GM18868 (cell line): ENCODE measurements at regions not wholly inside any gene's neighbourhood (a gene's known extent, or its start where the extent isn't known, plus 50 kb on each side); places are given as distances from the start of the nearest gene placed in this dataset.
"Not testable (repeated sequence)": the region's sequence is repeated elsewhere in the genome, so short reads cannot be mapped to it uniquely, and the experiment has no call there.

Experiments
- ATAC-seq: cut with Tn5 transposase; IDR thresholded peaks from one replicate; pipeline ENCODE4 v1.9.1; 2021; ENCODE audit warnings: mild to moderate bottlenecking, moderate library complexity; ENCODE audit not compliant: unreplicated experiment

DNA sequence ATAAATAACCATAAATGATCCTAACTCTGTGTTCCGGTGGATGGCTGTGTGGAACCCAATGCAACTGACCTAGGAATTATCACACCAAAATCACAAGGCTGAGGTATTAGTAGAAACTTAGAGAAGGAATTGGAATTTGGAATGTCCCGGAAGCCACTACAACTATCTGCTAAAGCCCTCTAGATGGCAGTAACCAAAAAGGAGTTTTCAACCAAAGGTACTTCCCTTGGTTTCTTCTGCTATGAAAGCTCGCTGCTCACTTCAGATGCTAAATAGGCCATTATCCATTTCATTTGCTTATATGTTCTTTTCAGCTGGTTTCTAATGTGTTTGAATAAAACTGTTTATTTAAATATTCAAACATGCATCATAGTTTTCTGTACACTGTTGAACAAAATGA is 1589.1 kb upstream of the SPRY2 start:
- peak; percentile 52 for ATAC-seq

GRCh38 chr13:81927347-81927746 is 1586.4 kb upstream of the SPRY2 start:
- no peak for ATAC-seq

DNA sequence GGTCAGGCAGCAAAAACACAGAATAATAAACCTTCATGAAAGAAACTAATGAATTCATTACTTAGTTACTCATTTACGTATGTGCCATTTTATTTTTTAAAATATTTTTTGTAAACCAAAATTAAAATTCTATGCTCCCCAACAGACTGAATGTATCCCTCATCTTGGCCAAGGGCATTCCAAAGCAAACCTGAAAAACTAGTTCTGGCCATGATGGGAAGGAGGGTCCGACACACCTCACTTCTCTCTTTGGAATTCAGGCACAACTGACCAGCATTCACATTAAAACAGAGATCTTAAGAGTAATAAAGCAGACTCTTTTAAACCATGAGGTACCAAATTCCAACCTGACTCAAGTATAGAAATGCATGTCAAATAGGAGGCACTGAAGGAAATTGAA is 1576.9 kb upstream of the SPRY2 start:
- ATAC-seq, result no peak

- no peak for ATAC-seq
These were observed 1575.5 kb upstream of the SPRY2 start for GRCh38 chr13:81916461-81916860.

DNA sequence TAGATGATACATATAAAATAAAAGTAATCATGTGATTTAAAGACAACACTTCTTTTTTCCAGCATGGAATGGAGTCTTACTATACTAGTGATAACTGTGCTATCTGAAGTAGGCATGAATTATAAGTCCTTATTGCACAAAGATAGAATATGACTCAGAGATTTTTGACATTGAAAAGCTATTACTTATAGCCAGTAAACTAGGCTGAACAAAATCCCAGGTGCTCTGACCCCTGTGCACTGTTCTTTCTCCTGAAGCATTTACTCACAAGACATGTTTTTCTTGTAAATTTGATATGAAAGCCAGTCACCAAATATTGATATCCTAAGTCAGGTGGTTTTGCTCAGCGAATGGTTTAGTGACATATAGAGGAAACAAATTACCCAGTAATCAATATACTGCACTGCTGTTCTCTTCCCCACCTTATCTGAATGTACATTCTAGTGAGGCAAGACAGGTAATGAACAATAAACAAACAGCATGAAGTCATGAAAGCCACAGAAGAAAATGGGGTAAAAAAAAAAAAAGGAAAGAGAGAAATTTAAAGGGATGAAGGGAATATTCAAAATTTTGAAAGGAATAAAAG is 1567.0 kb upstream of the SPRY2 start:
- no peak for ATAC-seq

DNA sequence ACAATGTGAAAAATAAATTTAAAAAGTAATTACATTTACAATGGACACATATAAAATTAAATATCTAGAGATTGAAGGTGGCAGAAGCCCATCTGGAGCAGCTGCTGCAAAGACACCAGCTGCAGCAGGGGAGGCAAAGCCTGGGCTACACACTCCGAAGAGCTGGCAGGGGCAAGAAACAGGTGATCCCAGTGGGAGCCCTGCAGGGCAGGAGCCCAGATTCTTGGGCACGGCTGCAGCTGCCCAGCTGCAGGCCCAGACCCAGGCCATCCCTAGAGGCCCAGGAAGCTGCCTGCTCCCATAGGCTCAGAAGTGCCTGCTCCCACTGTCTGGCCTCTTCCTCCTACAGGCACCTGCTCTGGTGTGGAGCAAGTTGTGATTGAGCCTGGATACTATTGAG is 1547.9 kb upstream of the SPRY2 start:
- ATAC-seq, result no peak

GRCh38 chr13:81874681-81875661 is 1534.0 kb upstream of the SPRY2 start:
- peak; percentile 40 for ATAC-seq

DNA sequence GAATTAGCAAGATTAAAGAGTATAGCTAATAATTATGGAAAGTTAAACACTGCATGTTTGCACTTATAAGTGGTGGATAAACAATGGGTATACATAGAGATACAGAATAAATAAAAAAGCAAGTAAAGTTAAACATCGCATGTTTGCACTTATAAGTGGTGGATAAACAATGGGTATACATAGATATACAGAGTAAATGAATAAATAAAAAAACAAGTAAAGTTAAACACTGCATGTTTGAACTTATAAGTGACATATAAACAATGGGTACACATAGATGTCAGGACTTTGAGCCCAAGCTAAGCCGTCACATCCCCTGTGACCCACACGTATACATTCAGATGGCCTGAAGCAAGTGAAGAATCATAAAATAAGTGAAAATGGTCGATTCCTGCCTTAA is 1533.3 kb upstream of the SPRY2 start:
- ATAC-seq, result no peak

DNA sequence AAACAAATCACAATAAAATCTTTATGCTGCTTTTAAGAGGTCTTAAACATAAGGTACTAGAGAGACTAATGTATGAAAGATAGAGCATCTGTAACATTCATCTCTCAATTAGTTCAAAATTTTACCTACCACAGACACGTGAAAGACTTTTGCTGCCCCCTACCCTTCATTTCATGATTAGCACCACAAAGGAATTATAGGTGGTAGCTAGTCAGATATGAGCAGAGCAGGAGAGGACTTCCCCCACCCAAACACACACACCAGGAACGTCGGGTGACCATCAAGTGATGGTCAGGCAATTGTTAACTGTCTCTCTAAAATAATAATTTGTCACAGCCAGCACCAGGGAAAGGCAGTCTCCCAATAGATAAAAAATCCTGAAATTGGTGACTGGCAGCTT is 1531.7 kb upstream of the SPRY2 start:
- ATAC-seq, result peak; percentile 86

DNA sequence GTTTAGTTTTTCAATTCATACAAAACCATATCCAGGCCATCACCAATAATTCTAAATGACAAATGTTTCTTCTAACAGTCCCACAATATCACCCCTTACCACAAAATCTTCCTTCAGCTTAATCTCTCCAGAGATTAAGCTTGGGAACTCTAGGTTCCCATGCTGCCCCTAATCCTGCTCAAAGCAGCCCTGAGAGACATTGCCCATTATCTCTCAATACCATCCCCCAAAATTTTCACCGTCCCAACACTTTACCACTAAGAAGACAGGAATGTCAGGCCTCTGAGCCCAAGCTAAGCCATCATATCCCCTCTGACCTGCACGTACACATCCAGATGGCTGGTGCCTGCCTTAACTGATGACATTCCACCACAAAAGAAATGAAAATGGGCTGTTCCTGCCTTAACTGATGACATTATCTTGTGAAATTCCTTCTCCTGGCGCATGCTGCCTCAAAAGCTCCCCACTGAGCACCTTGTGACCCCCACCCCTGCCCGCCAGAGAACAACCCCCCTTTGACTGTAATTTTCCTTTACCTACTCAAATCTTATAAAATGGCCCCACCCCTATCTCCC is 1530.9 kb upstream of the SPRY2 start:
- not testable (repeated sequence) for ATAC-seq

DNA sequence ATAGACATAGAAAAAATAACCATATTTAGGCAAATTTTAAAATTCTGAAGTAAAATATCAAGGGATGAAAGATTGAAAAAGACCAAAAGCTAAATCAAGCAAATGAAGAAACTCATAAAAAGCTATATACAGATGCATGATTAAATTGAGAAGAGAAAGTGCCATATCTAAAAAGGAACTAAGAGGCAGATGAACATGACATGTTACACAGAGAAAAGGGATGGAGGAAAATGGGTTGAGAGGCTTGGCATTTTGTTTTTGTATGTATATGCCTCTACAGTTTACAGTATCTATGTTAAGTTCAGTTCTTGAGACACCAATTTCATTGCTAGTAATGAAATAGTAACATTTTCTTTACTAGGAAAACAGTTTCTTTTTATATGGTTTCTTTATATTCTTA is 1507.4 kb upstream of the SPRY2 start:
- ATAC-seq, result no peak

DNA sequence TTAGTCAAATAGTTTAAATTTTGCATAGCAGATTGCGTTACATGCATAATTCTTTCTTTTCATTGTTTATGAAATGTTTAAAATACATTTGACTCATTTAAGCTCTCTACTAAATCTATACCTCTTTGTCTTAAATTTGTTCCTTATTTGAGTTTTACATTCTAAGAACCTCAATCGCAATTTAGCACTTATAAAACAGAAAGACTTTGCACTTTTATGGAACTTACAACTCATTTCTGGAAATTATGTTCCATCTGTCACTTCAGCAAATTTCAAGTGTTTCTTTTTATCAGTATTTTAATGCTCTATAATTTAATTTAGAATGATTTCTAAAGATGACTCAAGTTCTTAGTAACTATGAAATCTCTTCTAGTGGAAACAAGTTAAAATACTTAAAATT is 1505.8 kb upstream of the SPRY2 start:
- ATAC-seq, result no peak

GRCh38 chr13:81821259-81821658 is 1480.3 kb upstream of the SPRY2 start:
- no peak for ATAC-seq

DNA sequence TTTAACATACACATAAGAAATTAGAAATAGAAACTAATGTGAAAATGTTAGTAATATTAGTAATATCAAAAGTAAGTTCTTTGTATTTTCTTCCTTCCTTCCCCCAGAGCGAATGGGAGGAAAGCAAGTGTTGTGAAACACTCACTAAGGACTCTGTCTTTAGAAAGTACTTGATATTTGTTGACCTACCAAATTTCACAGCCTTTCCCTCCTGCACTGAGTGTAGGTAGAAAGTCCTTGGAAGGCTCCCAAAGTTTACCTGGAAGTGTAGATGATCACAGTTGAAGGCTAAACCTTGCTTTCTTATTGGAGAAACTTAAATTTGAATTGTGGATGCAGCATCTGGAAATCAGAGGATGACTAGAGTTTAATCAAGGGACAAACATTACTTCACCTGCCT is 1459.5 kb upstream of the SPRY2 start:
- no peak for ATAC-seq

GRCh38 chr13:81795710-81796109 is 1454.8 kb upstream of the SPRY2 start:
- ATAC-seq, result peak; percentile 65

DNA sequence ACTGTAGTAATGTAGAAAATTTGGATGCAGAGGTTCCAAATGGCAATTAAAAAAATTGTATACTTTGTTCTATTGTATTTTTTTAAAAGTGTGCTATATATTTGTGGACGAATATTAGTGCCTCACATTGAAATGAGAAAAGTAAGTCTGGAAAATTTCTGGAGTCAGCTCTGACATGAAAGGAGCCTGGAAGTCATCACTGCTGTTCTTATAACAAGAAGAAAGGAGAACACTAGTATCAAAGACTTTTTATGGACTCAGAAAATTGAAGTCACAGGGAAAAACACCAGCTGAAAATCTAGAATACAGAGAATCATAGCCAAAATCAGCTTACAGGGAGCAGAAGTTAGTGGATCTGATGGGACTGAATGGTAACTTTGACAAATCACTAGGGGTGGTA is 1450.7 kb upstream of the SPRY2 start:
- ATAC-seq, result no peak

GRCh38 chr13:81781471-81781870 is 1440.5 kb upstream of the SPRY2 start:
- no peak for ATAC-seq

DNA sequence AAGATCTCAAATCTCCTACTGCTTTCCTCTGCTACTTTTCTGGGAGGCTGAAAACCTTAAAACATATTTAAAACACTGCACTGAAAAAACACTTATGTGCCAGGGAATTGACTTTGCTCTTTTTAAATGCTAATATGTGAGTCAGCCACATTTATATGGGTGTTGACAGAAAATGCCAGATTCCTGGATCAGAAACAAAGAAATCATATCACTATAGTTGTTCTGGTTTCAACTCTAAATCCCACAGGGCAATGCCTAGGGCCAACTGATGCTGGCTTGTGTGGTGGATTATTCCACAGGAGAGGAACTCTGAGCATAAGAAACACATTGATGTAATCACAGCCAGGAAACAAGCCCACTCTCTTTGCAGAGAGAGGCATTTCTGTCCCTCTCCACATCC is 1439.0 kb upstream of the SPRY2 start:
- no peak for ATAC-seq

- ATAC-seq, result no peak
These were observed 1437.4 kb upstream of the SPRY2 start for GRCh38 chr13:81778350-81778749.

DNA sequence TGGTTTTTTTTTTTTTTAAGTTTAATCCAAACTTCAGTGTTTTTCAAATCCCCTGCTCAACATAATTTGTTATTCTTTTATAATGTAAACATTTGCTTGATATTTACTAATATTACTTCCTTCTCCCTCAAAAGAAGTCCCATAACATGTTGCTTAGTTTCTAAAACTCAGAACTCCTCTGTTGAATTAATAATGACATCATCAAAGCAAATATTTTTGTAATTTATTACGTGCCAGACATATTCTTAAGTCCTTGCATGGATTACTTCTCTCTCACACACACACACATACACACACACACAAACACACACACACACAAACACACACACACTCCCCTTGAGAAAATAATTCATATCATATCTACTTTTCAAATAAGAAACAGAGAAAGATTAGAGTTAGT is 1432.3 kb upstream of the SPRY2 start:
- ATAC-seq, result no peak

GRCh38 chr13:81771951-81772350 is 1431.0 kb upstream of the SPRY2 start:
- no peak for ATAC-seq

- ATAC-seq, result no peak
These were observed 1430.1 kb upstream of the SPRY2 start for GRCh38 chr13:81770868-81771505.
